Large intestine (tissue), 3 donors: ENCODE measurements at regions not wholly inside any gene's neighbourhood (a gene's known extent, or its start where the extent isn't known, plus 50 kb on each side); places are given as distances from the start of the nearest gene placed in this dataset.

ENCODE experiments used
- DNase-seq, 2 donors: peaks; one replicate each; pipeline versions ENCODE4 v3.0.0 to v3.0.0-alpha.2; 2013
- H3K27ac ChIP-seq: one replicate; pipeline ENCODE4 v1.5.1; 2013; ENCODE audit warnings: low read length
- H3K27me3 ChIP-seq: 2 replicates; pipeline ENCODE4 v1.6.1; 2013; ENCODE audit warnings: low read length; ENCODE audit not compliant: control insufficient read depth, insufficient read depth
- H3K36me3 ChIP-seq: 2 replicates; pipeline ENCODE4 v1.6.1; 2013; ENCODE audit warnings: low read length; ENCODE audit not compliant: control insufficient read depth, insufficient read depth
- H3K4me1 ChIP-seq: one replicate; pipeline ENCODE4 v1.6.1; 2013; ENCODE audit warnings: low read length; ENCODE audit not compliant: control insufficient read depth, insufficient read depth
- H3K4me3 ChIP-seq: one replicate; pipeline ENCODE4 v1.5.1; 2013; ENCODE audit warnings: low read length
- H3K9me3 ChIP-seq: one replicate; pipeline ENCODE4 v1.6.1; 2013; ENCODE audit warnings: mild to moderate bottlenecking, low read depth, low read length, moderate library complexity; ENCODE audit not compliant: control insufficient read depth
- WGBS: methylation state at CpG from one replicate; pipeline ENCODE4 v1.1.5; 2013; ENCODE audit warnings: low lambda C conversion rate; ENCODE audit not compliant: insufficient coverage; 5-methylcytosine and 5-hydroxymethylcytosine counted together

DNA sequence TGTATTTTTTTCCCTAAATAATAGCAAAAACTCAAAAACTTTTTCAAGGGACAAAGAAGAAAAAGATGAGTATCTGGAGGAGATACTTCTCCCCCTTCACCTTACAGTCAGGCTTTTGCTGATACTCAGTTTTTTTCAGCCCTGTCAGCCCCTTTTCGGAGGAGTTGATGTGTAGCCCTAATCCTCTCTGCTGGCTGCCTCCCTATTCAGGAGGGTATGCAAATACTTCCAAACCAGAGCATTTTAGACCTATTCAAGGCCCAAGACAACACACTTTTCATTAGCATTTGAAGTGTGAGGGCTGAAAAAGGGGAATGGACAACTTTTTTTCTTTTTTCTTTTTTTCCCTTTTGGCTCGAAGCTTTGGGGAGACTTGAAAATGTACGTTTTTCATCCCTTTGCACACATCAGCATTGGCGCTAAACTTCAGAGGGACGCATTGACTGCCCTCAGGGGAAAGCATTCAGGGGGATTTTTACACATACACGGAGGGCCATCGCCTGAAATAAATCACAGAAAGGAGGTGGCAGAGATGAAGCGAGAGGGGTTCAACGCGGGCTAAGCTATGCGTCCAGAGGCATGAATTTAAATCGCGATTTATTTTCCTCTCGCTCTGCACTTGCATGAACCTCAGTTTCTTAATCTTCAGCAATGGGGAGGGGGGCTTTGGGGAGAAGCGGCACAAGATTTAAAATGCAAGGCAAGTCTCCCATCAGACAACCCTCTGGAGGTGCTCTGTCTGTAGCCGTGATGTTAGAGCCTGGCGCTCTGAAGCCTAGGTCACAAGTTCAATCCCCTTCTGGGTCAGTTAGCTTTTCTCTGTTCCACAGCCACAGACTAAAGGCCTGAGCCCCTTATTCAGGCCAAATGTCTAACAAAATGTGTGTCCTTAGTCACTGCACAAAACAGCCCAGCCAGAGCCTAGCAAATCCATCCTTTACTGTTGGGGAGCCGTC is 86.3 kb downstream of the ASCL1 start:
- Histone ChIP-seq H3K36me3 (no peaks in the 10 kb centered on the region), H3K4me3 (no peak overlapping the region), H3K27me3 (no peaks in the 10 kb centered on the region), H3K4me1 (no peaks in the 10 kb centered on the region), H3K27ac (no peak overlapping the region), H3K9me3 (no peaks in the 10 kb centered on the region)
- DNase-seq: no peak
- 50% methylated on average over 8 of the region's 18 CpGs for WGBS

DNA sequence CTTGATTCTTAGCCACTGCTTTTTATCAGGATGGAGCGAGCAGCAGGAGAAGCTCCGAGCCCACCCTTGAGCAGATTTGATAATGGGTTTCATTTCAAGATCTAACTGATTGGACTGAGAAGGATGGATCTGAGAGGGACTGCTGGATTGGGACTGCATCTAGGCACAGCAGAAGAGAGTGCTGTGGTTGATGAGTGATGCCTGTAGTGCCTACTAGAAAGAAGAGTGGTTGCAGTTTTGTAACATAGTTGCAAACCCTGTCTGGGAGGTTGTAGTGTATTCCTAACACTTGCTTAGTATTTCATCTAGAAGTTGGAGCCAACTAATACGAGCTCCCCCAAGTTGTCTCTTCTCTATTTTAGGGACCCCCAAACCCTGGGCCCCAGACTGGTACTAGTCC is 88.7 kb downstream of the ASCL1 start:
- Histone ChIP-seq H3K9me3 (no peaks in the 10 kb centered on the region), H3K36me3 (no peaks in the 10 kb centered on the region), H3K27me3 (no peaks in the 10 kb centered on the region), H3K4me1 (no peaks in the 10 kb centered on the region), H3K27ac (no peak overlapping the region), H3K4me3 (no peak overlapping the region)
- DNase-seq: no peak
- no CpG with 5 or more reads among the region's 3 CpGs for WGBS

DNA sequence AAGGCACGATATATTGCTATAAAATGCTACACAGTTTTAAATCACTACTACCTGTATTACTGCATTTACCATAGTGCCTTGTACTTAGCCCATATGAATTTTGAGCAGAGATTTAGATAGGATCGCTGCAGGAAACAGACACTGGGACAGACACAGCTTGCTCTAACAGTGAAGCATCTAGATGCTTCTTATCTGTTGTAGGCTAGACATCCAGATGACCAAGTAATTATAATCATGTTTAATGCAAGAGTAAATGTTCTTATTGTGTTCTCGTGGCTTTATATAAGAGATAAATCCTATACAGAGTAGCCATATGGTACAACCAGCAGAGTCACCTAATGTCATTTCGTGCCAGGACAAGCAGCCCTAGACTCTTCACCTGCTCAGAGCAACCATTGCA is 92.8 kb downstream of the ASCL1 start:
- no peak overlapping the region for H3K4me3 ChIP-seq
- WGBS: 100% methylated on average over 1 of the region's 4 CpGs
- H3K27me3 ChIP-seq: no peaks in the 10 kb centered on the region
- no peaks in the 10 kb centered on the region for H3K36me3 ChIP-seq
- DNase-seq: no peak
- H3K4me1 ChIP-seq: no peaks in the 10 kb centered on the region
- no peaks in the 10 kb centered on the region for H3K9me3 ChIP-seq
- H3K27ac ChIP-seq: no peak overlapping the region

DNA sequence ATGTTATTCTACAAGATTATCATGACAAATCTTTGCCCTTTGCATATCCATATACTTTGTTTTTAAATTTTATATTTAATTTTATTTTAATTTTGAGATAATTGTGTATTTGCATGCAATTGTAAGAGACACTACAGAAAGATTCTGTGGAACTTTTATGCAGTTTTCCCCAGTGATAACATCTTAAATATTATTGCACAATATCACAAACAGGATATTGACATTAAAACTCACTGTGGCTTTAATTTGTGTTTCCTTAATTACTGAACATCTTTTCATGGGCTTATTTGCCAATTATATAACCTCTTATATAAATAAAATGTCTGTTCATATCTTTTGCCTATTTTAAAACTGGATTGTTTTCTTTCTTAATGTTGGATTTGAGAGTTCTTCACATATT is 95.6 kb downstream of the ASCL1 start:
- Histone ChIP-seq H3K9me3 (no peaks in the 10 kb centered on the region), H3K4me3 (no peak overlapping the region), H3K27me3 (no peaks in the 10 kb centered on the region), H3K36me3 (no peaks in the 10 kb centered on the region), H3K27ac (no peak overlapping the region), H3K4me1 (no peaks in the 10 kb centered on the region)
- DNase-seq: no peak

DNA sequence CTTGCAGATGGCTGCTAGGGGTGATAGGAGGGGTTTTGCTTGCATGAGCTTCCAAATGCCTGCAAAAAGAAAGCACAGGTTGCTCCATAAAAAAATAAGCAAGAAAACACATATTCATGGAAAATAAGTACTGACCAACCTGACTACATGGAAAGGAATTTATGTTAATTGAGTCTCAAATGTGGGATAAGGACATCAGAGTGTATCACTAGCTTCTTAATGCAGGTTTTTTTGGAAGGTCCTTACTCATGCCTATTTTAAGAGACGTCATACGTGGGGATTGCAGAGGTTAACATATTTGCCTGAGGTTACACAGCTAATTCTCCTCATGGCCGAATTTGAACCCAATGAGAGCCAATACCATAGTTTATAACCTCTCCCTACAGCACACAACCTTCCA is 116.2 kb downstream of the ASCL1 start:
- Histone ChIP-seq H3K4me1 (no peaks in the 10 kb centered on the region), H3K27ac (no peak overlapping the region), H3K36me3 (no peaks in the 10 kb centered on the region), H3K4me3 (no peak overlapping the region), H3K9me3 (no peaks in the 10 kb centered on the region), H3K27me3 (no peaks in the 10 kb centered on the region)
- whole genome bisulfite sequencing: no CpG with 5 or more reads among the region's 3 CpGs
- DNase-seq: no peak

DNA sequence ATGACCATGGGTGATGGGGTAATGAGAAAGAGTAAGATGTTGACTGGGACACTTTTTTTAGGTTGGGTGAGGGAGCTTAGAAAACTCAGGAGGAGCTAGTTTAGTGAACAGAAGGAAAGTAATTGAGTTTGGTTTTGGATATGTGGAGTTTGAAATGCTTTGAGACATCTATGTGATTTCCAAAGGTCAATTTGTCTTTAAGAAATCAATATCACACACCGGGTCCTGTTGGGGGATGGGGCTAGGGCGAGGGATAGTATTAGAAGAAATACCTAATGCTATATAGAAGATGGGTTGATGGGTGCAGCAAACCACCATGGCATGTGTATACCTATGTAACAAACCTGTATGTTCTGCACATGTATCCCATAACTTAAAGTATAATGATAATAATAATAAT is 118.4 kb downstream of the ASCL1 start:
- H3K36me3 ChIP-seq: no peaks in the 10 kb centered on the region
- no peak for DNase-seq
- no CpG with 5 or more reads among the region's 2 CpGs for WGBS
- no peak overlapping the region for H3K27ac ChIP-seq
- no peaks in the 10 kb centered on the region for H3K27me3 ChIP-seq
- H3K4me3 ChIP-seq: no peak overlapping the region
- H3K4me1 ChIP-seq: no peaks in the 10 kb centered on the region
- no peaks in the 10 kb centered on the region for H3K9me3 ChIP-seq

DNA sequence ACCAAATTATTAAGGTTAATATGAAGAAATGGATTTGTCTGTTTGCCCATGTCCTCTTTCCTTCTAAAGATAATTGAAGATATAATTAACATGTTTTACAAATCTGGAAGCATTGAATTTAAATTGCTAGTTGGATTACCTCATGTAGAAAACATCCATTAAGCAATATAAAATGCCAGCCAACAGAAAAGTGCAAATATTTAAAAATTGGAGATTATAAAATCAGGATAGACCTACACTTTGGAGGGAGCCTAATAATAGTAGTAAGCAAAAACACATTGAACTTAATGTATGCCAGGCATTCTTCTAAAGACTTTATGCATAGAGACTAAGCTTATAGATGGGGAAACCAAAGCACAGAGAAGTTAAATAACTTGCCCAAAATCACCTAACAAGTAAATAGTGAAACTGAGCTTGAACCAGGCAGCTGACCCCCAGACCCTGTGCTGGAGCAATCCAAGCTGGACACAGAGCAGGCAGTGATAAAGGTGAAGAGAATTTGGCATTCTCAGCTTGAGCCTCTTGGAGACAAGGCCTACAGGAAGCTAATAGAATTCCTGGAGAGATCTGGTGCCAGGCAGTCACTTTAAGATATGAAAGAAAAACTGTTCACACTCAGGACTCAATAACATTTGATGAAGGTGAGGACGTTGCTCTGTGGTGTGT is 119.8 kb downstream of the ASCL1 start:
- no CpG with 5 or more reads among the region's 1 CpG for WGBS
- H3K4me1 ChIP-seq: no peaks in the 10 kb centered on the region

DNA sequence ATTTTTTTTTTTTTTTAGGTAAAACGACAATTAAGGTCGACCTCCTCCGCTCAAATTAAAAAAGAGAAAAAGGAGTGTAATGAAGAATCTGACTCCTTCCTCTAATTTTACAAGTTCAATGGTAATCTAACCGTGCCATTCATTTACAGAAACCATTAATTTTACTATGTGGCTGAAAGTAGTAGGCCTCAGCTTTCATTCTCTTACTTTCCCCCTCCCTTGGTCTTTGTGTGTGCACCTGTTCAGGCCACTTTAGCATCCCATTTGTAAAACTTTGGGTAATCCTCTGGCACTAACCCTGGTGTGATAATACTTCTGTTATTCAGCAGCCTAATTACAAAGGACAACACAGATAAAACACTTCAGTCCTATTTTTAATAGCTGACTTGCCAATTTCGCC is 128.1 kb downstream of the ASCL1 start:
- H3K9me3 ChIP-seq: no peaks in the 10 kb centered on the region
- no peaks in the 10 kb centered on the region for H3K27me3 ChIP-seq
- no peak for DNase-seq
- no peak overlapping the region for H3K4me3 ChIP-seq
- H3K27ac ChIP-seq: no peak overlapping the region
- H3K4me1 ChIP-seq: no peaks in the 10 kb centered on the region
- 93% methylated on average over 4 of the region's 5 CpGs for WGBS
- H3K36me3 ChIP-seq: no peaks in the 10 kb centered on the region

More for the DNA sequence above, 119.8 kb downstream of the ASCL1 start:
- Histone ChIP-seq H3K9me3 (no peaks in the 10 kb centered on the region), H3K27ac (no peak overlapping the region), H3K36me3 (no peaks in the 10 kb centered on the region), H3K27me3 (no peaks in the 10 kb centered on the region), H3K4me3 (no peak overlapping the region)
- no peak for DNase-seq

DNA sequence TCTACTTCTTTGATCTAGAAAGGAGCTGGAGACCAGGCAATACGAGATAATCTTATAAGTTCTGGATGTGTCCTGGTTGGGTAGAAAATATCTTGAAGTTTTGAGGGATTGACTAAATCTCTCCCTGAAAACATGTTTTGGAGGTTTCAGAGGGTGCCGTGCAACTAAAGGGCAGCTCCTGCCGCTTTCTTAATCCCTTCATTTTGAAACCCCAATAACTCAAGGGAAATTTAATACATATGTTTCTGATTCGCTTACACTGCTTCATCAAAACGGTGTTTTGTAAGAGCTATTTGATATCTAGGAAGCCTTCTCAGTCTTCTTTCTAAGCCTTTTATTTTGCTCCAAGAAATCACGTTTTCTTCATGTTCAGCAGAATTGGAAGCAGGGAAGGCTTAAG is 129.0 kb downstream of the ASCL1 start:
- Histone ChIP-seq H3K9me3 (no peaks in the 10 kb centered on the region), H3K4me3 (no peak overlapping the region), H3K4me1 (no peaks in the 10 kb centered on the region), H3K27me3 (no peaks in the 10 kb centered on the region), H3K36me3 (no peaks in the 10 kb centered on the region), H3K27ac (no peak overlapping the region)
- 100% methylated on average over 2 of the region's 6 CpGs for WGBS
- DNase-seq: no peak

DNA sequence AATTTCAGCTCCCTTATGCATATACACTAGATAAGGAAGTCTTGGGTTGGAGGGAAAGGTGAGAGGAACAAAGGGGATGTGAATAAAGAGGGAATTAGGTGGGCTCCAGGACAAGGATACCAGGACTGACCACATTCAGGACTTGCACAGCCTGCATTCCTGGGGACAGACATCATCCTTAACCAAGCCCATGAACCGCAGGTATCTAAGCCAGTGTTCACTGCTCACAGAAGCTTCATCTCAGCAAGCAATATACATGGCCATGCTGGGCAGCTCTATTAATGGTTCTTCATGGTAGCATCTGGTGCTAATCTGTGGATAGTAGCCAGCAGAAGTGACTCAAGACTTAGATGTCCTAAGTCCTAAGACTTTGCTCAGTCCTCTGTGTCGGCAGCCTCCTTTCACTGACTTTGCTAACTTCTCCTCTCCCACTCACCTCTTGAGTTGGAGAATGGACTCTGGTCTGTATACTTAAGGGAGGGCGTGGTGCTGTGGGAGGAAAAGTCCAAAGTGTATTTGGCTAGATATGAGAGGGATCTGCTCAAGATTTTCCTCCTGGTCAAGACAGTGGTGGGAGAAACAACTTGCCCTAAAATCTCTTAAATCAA is 136.1 kb downstream of the ASCL1 start:
- Histone ChIP-seq H3K4me3 (no peak overlapping the region), H3K27ac (peak overlapping the region; percentile 66), H3K27me3 (no peaks in the 10 kb centered on the region), H3K36me3 (no peaks in the 10 kb centered on the region), H3K4me1 (peaks cover 15% of the 10 kb centered on the region), H3K9me3 (no peaks in the 10 kb centered on the region)
- DNase-seq: peak; percentile 86 to 94
- no CpG with 5 or more reads among the region's 3 CpGs for WGBS
